Caco-2 (cell line): ENCODE measurements at regions not wholly inside any gene's neighbourhood (a gene's known extent, or its start where the extent isn't known, plus 50 kb on each side); places are given as distances from the start of the nearest gene placed in this dataset.

ENCODE experiments used
- BruUV-seq: library from RNA; stranded (reverse); fragments of 400-500 nt; replicated peaks from 2 replicates; lab custom pipeline; 2021; lab: Mats Ljungman, UMichigan
- CTCF ChIA-PET: fragments of 300-600 bp; sonication (Branson Sonifier 250); formaldehyde crosslinking; loops from one replicate; lab custom pipeline; 2022; ENCODE audit warnings: antibody characterized with exemption; lab: Charles Lee
- POLR2A ChIA-PET: fragments of 300-600 bp; sonication (Branson Sonifier 250); formaldehyde crosslinking; loops from one replicate; lab custom pipeline; 2022; ENCODE audit warnings: antibody characterized with exemption; lab: Charles Lee
- DNase-seq, 2 experiments: peaks; one replicate each; pipeline versions ENCODE4 v3.0.0 to v3.0.0-alpha.2; 2020 to 2022
- H3K27me3 ChIP-seq: replicated peaks from 2 replicates; pipeline ENCODE4 v1.6.0; 2011; ENCODE audit warnings: low read length; ENCODE audit not compliant: control insufficient read depth, insufficient read depth
- H3K36me3 ChIP-seq: 2 replicates; pipeline ENCODE4 v1.5.1; 2011; ENCODE audit warnings: low read length; ENCODE audit not compliant: control insufficient read depth, insufficient read depth
- H3K4me1 ChIP-seq: fragments of 250-450 bp; sonication (Bioruptor Pico); 2 replicates; pipeline ENCODE4 v1.5.1; 2020; ENCODE audit warnings: mild to moderate bottlenecking
- H3K4me3 ChIP-seq: 2 replicates; pipeline ENCODE4 v1.5.1; 2011; ENCODE audit warnings: low read depth, mild to moderate bottlenecking, control low read depth, low read length
- H3K9me3 ChIP-seq: fragments of 250-450 bp; sonication (Bioruptor Pico); 2 replicates; pipeline ENCODE4 v1.5.1; 2020; ENCODE audit warnings: mild to moderate bottlenecking, moderate library complexity
- H3K27ac Mint-ChIP-seq: one replicate; pipeline ENCODE4 v1.8.0; 2022; ENCODE audit warnings: mixed read lengths; ENCODE audit not compliant: unreplicated experiment
- H3K27me3 Mint-ChIP-seq: one replicate; pipeline ENCODE4 v1.8.0; 2022; ENCODE audit warnings: mixed read lengths; ENCODE audit not compliant: insufficient read depth, unreplicated experiment
- H3K36me3 Mint-ChIP-seq: one replicate; pipeline ENCODE4 v1.8.0; 2022; ENCODE audit warnings: mild to moderate bottlenecking, mixed read lengths; ENCODE audit not compliant: insufficient read depth, unreplicated experiment
- H3K4me1 Mint-ChIP-seq: one replicate; pipeline ENCODE4 v1.8.0; 2022; ENCODE audit warnings: low read depth, mixed read lengths; ENCODE audit not compliant: unreplicated experiment
- H3K4me3 Mint-ChIP-seq: one replicate; pipeline ENCODE4 v1.8.0; 2022; ENCODE audit warnings: mild to moderate bottlenecking, moderate library complexity, mixed read lengths; ENCODE audit not compliant: unreplicated experiment
- H3K9me3 Mint-ChIP-seq: one replicate; pipeline ENCODE4 v1.8.0; 2022; ENCODE audit warnings: mixed read lengths; ENCODE audit not compliant: unreplicated experiment
- CTCF ChIP-seq, 2 experiments: fragments of 200-600 bp in 1 of 2; IDR thresholded peaks; 1 replicate in 1 of 2; 2 replicates in 1 of 2; pipeline versions ENCODE4 v1.5.1 to v1.8.0; 2011 to 2022; ENCODE audit warnings: antibody characterized with exemption in 1 of 2, control low read depth in 1 of 2, inconsistent platforms in 1 of 2, low read depth in 1 of 2, low read length in 1 of 2, mild to moderate bottlenecking in 1 of 2, moderate library complexity in 1 of 2; ENCODE audit not compliant: insufficient read depth in 1 of 2, severe bottlenecking in 1 of 2, unreplicated experiment in 1 of 2
- intact Hi-C: fragments of 100-400 bp; cut with micrococcal nuclease; formaldehyde crosslinking; loops from one replicate; pipeline ENCODE4 v1.10.0; 2022; ENCODE audit not compliant: unreplicated experiment

- TF ChIP-seq CTCF (IDR thresholded peaks at IDR 0.05; ENCODE audit: insufficient read depth in 1 of 2, low read depth in 1 of 2, low read length in 1 of 2, severe bottlenecking in 1 of 2, unreplicated experiment in 1 of 2), result no peak
- POLR2A ChIA-PET, result no interaction called here
- no peak overlapping the region for H3K4me3 ChIP-seq
These were observed 664.0 kb downstream of the TLE4 start for GRCh38 chr9:80235752-80236151.

GRCh38 chr9:80233906-80234305 lies 662.1 kb downstream of the TLE4 start:
- POLR2A ChIA-PET, result no interaction called here
- Histone ChIP-seq H3K9me3 (no peaks in the 10 kb centered on the region), H3K4me1 (no peaks in the 10 kb centered on the region), H3K4me3 (no peak overlapping the region), H3K27me3 (no peaks in the 10 kb centered on the region), H3K36me3 (no peaks in the 10 kb centered on the region)
- no peaks in the 10 kb centered on the region for H3K27me3 Mint-ChIP-seq
- no peaks in the 10 kb centered on the region for H3K9me3 Mint-ChIP-seq
- TF ChIP-seq CTCF (IDR thresholded peaks at IDR 0.05; ENCODE audit: insufficient read depth in 1 of 2, low read depth in 1 of 2, low read length in 1 of 2, severe bottlenecking in 1 of 2, unreplicated experiment in 1 of 2), result no peak
- no peaks in the 10 kb centered on the region for H3K36me3 Mint-ChIP-seq
- BruUV-seq, result no TSS peak
- intact Hi-C loops, result no loop called here
- CTCF ChIA-PET, result no interaction called here
- no peak overlapping the region for H3K27ac Mint-ChIP-seq
- no peak overlapping the region for H3K4me3 Mint-ChIP-seq
- DNase-seq, result no peak
- no peaks in the 10 kb centered on the region for H3K4me1 Mint-ChIP-seq

More at GRCh38 chr9:80235752-80236151, 664.0 kb downstream of the TLE4 start:
- H3K9me3 Mint-ChIP-seq, result no peaks in the 10 kb centered on the region
- Histone ChIP-seq H3K9me3 (no peaks in the 10 kb centered on the region), H3K27me3 (no peaks in the 10 kb centered on the region), H3K36me3 (no peaks in the 10 kb centered on the region), H3K4me1 (no peaks in the 10 kb centered on the region)
- BruUV-seq, result no TSS peak
- intact Hi-C loops, result no loop called here
- H3K4me1 Mint-ChIP-seq, result no peaks in the 10 kb centered on the region
- no peak overlapping the region for H3K4me3 Mint-ChIP-seq
- H3K27me3 Mint-ChIP-seq, result no peaks in the 10 kb centered on the region
- CTCF ChIA-PET, result no interaction called here
- H3K27ac Mint-ChIP-seq, result no peak overlapping the region
- no peak for DNase-seq
- H3K36me3 Mint-ChIP-seq, result no peaks in the 10 kb centered on the region

- Histone ChIP-seq H3K9me3 (no peaks in the 10 kb centered on the region), H3K4me3 (no peak overlapping the region), H3K4me1 (no peaks in the 10 kb centered on the region), H3K27me3 (no peaks in the 10 kb centered on the region), H3K36me3 (no peaks in the 10 kb centered on the region)
- no peak for DNase-seq
- no peaks in the 10 kb centered on the region for H3K4me1 Mint-ChIP-seq
- no peak overlapping the region for H3K27ac Mint-ChIP-seq
- H3K27me3 Mint-ChIP-seq, result no peaks in the 10 kb centered on the region
- ChIA-PET CTCF (no interaction called here), POLR2A (no interaction called here)
- TF ChIP-seq CTCF (IDR thresholded peaks at IDR 0.05; ENCODE audit: insufficient read depth in 1 of 2, low read depth in 1 of 2, low read length in 1 of 2, severe bottlenecking in 1 of 2, unreplicated experiment in 1 of 2), result no peak
- no TSS peak for BruUV-seq
- intact Hi-C loops, result no loop called here
- H3K9me3 Mint-ChIP-seq, result no peaks in the 10 kb centered on the region
- no peaks in the 10 kb centered on the region for H3K36me3 Mint-ChIP-seq
- H3K4me3 Mint-ChIP-seq, result no peak overlapping the region
These were observed 661.5 kb downstream of the TLE4 start for GRCh38 chr9:80233102-80233843.
